Upper lobe of left lung (tissue), 4 donors: ENCODE measurements at regions not wholly inside any gene's neighbourhood (a gene's known extent, or its start where the extent isn't known, plus 50 kb on each side); places are given as distances from the start of the nearest gene placed in this dataset.

Source experiments
- CTCF ChIP-seq, 6 experiments: fragments of 450-650 bp in 4 of 6; fragments of 200-600 bp in 2 of 6; sonication (generic) in 2 of 6; IDR thresholded peaks; one replicate each; pipeline ENCODE4 v1.5.1; 2016 to 2019; ENCODE audit warnings: antibody characterized with exemption in 6 of 6
- EP300 ChIP-seq, 4 donors: sonication (generic); formaldehyde crosslinking; IDR thresholded peaks; one replicate each; pipeline ENCODE4 v1.5.1; 2017; ENCODE audit warnings: antibody characterized with exemption in 4 of 4, control low read depth in 2 of 4
- POLR2A ChIP-seq, 4 donors: fragments of 450-650 bp; IDR thresholded peaks; one replicate each; pipeline ENCODE4 v1.5.1; 2016 to 2017; ENCODE audit warnings: antibody characterized with exemption in 4 of 4, mild to moderate bottlenecking in 2 of 4
- POLR2AphosphoS5 ChIP-seq, 2 donors: sonication (generic); formaldehyde crosslinking; IDR thresholded peaks; one replicate each; pipeline ENCODE4 v1.5.1; 2017; ENCODE audit warnings: antibody characterized with exemption in 2 of 2

GRCh38 chr1:55812281-55812680, 597.1 kb upstream of the USP24 start:
- TF ChIP-seq CTCF (IDR thresholded peaks at IDR 0.05) (no peak), EP300 (IDR thresholded peaks at IDR 0.05) (no peak), POLR2A (IDR thresholded peaks at IDR 0.05) (no peak), POLR2AphosphoS5 (IDR thresholded peaks at IDR 0.05) (no peak)
